HepG2 (cell line): ENCODE measurements at regions not wholly inside any gene's neighbourhood (a gene's known extent, or its start where the extent isn't known, plus 50 kb on each side); places are given as distances from the start of the nearest gene placed in this dataset.

Source experiments
- NCOA2 ChIP-seq: sonication (generic); formaldehyde crosslinking; IDR thresholded peaks from 2 replicates; pipeline ENCODE4 v1.8.0; 2022; ENCODE audit warnings: inconsistent platforms
- ZNF350 ChIP-seq: sonication (generic); formaldehyde crosslinking; IDR thresholded peaks from 2 replicates; pipeline ENCODE4 v1.4.0; 2020; ENCODE audit warnings: mild to moderate bottlenecking, low read depth, missing genetic modification reagents, borderline replicate concordance
- ZNF562 ChIP-seq: sonication (generic); formaldehyde crosslinking; IDR thresholded peaks from 2 replicates; pipeline ENCODE4 v1.8.0; 2022; ENCODE audit warnings: missing genetic modification reagents, borderline replicate concordance
- TF ChIP-seq, protein P1 (sequence below): sonication (generic); formaldehyde crosslinking; IDR thresholded peaks from 2 replicates; pipeline ENCODE4 v1.5.0; 2020; ENCODE audit warnings: mild to moderate bottlenecking, missing genetic modification reagents, moderate library complexity
- TF ChIP-seq, protein P2 (sequence below): sonication (generic); formaldehyde crosslinking; IDR thresholded peaks from 2 replicates; pipeline ENCODE4 v1.5.1; 2020; ENCODE audit warnings: missing genetic modification reagents, mild to moderate bottlenecking, borderline replicate concordance

DNA sequence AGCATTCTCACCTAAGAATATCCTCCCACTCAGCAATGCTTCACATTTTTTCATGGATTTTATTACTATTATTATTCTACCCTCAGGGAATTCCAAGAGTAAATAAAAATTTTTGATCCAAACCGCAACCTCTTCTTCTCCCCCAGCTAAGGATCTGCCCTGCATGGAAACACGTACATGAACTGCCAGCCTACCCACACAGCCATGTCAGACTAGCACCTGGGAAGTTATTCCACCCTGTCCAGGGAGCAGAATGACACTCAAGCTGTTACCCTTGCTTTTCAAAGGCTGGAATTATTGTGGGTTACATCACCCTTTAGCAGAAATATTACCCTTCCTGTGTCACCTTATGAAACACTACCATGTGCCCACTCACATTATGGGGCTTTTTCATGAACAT, 227.3 kb upstream of the USP15 start:
- TF ChIP-seq NCOA2 (CRISPR knock-in tag), result no peak
- TF ChIP-seq, protein P1, sequence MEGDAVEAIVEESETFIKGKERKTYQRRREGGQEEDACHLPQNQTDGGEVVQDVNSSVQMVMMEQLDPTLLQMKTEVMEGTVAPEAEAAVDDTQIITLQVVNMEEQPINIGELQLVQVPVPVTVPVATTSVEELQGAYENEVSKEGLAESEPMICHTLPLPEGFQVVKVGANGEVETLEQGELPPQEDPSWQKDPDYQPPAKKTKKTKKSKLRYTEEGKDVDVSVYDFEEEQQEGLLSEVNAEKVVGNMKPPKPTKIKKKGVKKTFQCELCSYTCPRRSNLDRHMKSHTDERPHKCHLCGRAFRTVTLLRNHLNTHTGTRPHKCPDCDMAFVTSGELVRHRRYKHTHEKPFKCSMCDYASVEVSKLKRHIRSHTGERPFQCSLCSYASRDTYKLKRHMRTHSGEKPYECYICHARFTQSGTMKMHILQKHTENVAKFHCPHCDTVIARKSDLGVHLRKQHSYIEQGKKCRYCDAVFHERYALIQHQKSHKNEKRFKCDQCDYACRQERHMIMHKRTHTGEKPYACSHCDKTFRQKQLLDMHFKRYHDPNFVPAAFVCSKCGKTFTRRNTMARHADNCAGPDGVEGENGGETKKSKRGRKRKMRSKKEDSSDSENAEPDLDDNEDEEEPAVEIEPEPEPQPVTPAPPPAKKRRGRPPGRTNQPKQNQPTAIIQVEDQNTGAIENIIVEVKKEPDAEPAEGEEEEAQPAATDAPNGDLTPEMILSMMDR (CRISPR knock-in tag), result no peak
- TF ChIP-seq ZNF562 (CRISPR knock-in tag), result no peak
- TF ChIP-seq ZNF350, result no peak
- TF ChIP-seq, protein P2, sequence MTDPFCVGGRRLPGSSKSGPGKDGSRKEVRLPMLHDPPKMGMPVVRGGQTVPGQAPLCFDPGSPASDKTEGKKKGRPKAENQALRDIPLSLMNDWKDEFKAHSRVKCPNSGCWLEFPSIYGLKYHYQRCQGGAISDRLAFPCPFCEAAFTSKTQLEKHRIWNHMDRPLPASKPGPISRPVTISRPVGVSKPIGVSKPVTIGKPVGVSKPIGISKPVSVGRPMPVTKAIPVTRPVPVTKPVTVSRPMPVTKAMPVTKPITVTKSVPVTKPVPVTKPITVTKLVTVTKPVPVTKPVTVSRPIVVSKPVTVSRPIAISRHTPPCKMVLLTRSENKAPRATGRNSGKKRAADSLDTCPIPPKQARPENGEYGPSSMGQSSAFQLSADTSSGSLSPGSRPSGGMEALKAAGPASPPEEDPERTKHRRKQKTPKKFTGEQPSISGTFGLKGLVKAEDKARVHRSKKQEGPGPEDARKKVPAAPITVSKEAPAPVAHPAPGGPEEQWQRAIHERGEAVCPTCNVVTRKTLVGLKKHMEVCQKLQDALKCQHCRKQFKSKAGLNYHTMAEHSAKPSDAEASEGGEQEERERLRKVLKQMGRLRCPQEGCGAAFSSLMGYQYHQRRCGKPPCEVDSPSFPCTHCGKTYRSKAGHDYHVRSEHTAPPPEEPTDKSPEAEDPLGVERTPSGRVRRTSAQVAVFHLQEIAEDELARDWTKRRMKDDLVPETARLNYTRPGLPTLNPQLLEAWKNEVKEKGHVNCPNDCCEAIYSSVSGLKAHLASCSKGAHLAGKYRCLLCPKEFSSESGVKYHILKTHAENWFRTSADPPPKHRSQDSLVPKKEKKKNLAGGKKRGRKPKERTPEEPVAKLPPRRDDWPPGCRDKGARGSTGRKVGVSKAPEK, result no peak
